Astrocyte (in vitro differentiated cells and primary cell): ENCODE measurements at regions not wholly inside any gene's neighbourhood (a gene's known extent, or its start where the extent isn't known, plus 50 kb on each side); places are given as distances from the start of the nearest gene placed in this dataset.

ENCODE experiments used
- CTCF ChIP-seq: IDR thresholded peaks from 2 replicates; pipeline ENCODE4 v1.5.1; 2011; ENCODE audit warnings: low read depth, mild to moderate bottlenecking, inconsistent platforms, low read length, moderate library complexity; ENCODE audit not compliant: insufficient read depth
- EZH2 ChIP-seq: IDR thresholded peaks from 2 replicates; pipeline ENCODE4 v1.6.1; 2012; ENCODE audit warnings: mild to moderate bottlenecking, low read length, inconsistent platforms; ENCODE audit not compliant: insufficient read depth

DNA sequence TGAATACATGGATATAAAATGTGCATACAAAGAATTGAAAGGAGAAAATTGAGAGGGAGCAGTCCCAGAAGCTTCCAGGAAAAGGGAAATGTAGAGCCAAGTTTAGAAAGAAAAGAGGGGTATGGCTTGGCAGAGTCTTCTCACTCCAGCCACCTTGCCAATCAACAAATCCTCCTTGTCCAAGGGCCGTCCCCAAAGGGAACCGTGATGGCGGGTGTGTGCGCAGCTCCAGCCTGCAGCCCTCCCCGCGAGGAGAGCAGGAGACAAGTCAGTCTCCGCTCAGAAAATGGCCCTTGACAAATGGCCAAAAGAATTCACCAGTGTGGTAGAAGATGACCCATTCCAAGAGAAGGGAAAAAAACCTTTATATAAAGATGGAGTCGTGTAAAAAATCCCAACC is 448.3 kb upstream of the POU3F3 start:
- TF ChIP-seq CTCF (no peak), EZH2 (no peak)
